Ishikawa (cell line): ENCODE measurements at regions not wholly inside any gene's neighbourhood (a gene's known extent, or its start where the extent isn't known, plus 50 kb on each side); places are given as distances from the start of the nearest gene placed in this dataset.

Experiments used
- CEBPB ChIP-seq: IDR thresholded peaks from 2 replicates; pipeline ENCODE4 v1.6.1; 2012
- CREB1 ChIP-seq: IDR thresholded peaks from 2 replicates; pipeline ENCODE4 v1.6.1; 2012; ENCODE audit warnings: low read depth
- EGR1 ChIP-seq: IDR thresholded peaks from 2 replicates; pipeline ENCODE4 v1.6.1; 2012
- EP300 ChIP-seq: IDR thresholded peaks from 2 replicates; pipeline ENCODE4 v1.6.1; 2012; ENCODE audit warnings: borderline replicate concordance
- FOXM1 ChIP-seq: IDR thresholded peaks from 2 replicates; pipeline ENCODE4 v1.6.1; 2012; ENCODE audit warnings: low read depth, borderline replicate concordance
- NFIC ChIP-seq: IDR thresholded peaks from 2 replicates; pipeline ENCODE4 v1.6.1; 2012
- RAD21 ChIP-seq: IDR thresholded peaks from 2 replicates; pipeline ENCODE4 v1.6.1; 2012; ENCODE audit warnings: low read depth
- TAF1 ChIP-seq: IDR thresholded peaks from 2 replicates; pipeline ENCODE4 v1.6.1; 2012; ENCODE audit warnings: low read depth, mild to moderate bottlenecking
- TCF12 ChIP-seq: IDR thresholded peaks from 2 replicates; pipeline ENCODE4 v1.6.1; 2012; ENCODE audit warnings: low read depth
- TEAD4 ChIP-seq: IDR thresholded peaks from 2 replicates; pipeline ENCODE4 v1.6.1; 2012
- YY1 ChIP-seq: IDR thresholded peaks from 2 replicates; pipeline ENCODE4 v1.6.1; 2012; ENCODE audit warnings: low read depth
- ZBTB7A ChIP-seq: IDR thresholded peaks from 2 replicates; pipeline ENCODE4 v1.6.1; 2012; ENCODE audit warnings: low read depth
- TF ChIP-seq, protein P1 (sequence below): IDR thresholded peaks from 2 replicates; pipeline ENCODE4 v1.6.1; 2012
- TF ChIP-seq, protein P2 (sequence below): IDR thresholded peaks from 2 replicates; pipeline ENCODE4 v1.6.1; 2012
- TF ChIP-seq, protein P3 (sequence below): IDR thresholded peaks from 2 replicates; pipeline ENCODE4 v1.6.1; 2012; ENCODE audit warnings: low read depth, mild to moderate bottlenecking

DNA sequence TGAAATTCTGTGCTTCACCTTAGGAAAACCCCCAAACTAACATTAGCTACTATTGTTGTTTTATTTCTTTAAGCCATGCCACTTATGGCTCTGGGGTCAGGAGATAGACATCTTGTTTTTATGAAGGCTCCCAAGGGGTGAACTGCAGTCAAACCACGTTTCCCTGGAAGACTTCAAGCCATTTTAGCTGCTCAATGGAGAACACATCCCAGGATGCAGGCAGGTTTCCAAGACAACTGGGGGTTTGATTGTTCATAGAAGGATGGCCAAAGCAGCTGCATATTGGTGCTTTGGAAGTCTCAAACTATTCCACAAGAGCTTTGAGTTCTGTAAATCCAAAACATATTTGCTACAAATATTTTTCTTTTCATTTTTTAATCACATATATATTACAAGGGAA lies 818.0 kb downstream of the MAFB start:
- TF ChIP-seq FOXM1, result no peak
- no peak for TF ChIP-seq RAD21
- no peak for TF ChIP-seq NFIC
- no peak for TF ChIP-seq EGR1
- no peak for TF ChIP-seq EP300
- TF ChIP-seq, protein P1, sequence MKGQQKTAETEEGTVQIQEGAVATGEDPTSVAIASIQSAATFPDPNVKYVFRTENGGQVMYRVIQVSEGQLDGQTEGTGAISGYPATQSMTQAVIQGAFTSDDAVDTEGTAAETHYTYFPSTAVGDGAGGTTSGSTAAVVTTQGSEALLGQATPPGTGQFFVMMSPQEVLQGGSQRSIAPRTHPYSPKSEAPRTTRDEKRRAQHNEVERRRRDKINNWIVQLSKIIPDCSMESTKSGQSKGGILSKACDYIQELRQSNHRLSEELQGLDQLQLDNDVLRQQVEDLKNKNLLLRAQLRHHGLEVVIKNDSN, result no peak
- no peak for TF ChIP-seq ZBTB7A

DNA sequence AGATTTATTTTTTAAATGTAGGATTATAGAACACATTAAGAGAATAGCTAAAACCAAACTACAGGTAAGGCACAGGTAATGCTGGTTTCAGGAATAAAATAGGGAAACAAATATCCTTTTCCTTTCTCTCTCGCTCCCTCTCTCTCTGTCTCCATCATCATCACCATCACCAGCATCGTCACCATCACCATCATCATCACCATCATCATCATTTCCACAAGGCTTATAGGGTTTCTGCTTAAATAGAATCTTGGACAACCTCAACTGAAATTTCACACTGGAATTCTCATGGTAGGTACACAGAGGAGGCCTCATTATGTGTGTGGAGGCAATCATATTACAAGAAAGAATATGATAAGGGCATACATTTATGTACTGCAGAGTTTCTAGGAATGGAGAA lies 823.6 kb downstream of the MAFB start:
- TF ChIP-seq CEBPB (no peak), CREB1 (no peak), RAD21 (no peak), EP300 (no peak)
- TF ChIP-seq, protein P2, sequence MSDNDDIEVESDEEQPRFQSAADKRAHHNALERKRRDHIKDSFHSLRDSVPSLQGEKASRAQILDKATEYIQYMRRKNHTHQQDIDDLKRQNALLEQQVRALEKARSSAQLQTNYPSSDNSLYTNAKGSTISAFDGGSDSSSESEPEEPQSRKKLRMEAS, result no peak

DNA sequence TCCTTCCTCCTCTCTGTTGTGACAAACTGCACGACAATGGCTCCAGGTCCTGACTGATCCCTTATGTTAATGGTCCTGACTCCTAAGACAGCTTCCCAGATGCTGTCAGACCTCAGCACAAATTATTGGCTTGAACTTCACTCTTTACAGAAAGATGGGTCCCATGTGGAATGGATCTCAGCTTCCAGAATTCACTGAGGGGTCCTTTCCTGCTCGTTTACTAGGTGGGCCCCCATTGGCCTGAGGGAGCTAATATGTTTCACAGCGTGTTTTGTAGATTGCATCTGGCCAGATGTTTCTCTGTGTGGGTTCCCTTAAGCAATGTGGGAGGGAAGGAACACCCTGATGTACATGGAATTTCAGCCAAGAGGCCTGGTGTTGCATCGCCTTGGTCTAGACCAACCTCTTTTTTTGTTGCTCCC lies 826.6 kb downstream of the MAFB start:
- TF ChIP-seq NFIC (no peak), EP300 (no peak), TAF1 (no peak), TCF12 (no peak), ZBTB7A (no peak), TEAD4 (no peak), FOXM1 (no peak), RAD21 (no peak), CEBPB (no peak), EGR1 (no peak), CREB1 (no peak)
- TF ChIP-seq, protein P2, result no peak
- TF ChIP-seq, protein P3, sequence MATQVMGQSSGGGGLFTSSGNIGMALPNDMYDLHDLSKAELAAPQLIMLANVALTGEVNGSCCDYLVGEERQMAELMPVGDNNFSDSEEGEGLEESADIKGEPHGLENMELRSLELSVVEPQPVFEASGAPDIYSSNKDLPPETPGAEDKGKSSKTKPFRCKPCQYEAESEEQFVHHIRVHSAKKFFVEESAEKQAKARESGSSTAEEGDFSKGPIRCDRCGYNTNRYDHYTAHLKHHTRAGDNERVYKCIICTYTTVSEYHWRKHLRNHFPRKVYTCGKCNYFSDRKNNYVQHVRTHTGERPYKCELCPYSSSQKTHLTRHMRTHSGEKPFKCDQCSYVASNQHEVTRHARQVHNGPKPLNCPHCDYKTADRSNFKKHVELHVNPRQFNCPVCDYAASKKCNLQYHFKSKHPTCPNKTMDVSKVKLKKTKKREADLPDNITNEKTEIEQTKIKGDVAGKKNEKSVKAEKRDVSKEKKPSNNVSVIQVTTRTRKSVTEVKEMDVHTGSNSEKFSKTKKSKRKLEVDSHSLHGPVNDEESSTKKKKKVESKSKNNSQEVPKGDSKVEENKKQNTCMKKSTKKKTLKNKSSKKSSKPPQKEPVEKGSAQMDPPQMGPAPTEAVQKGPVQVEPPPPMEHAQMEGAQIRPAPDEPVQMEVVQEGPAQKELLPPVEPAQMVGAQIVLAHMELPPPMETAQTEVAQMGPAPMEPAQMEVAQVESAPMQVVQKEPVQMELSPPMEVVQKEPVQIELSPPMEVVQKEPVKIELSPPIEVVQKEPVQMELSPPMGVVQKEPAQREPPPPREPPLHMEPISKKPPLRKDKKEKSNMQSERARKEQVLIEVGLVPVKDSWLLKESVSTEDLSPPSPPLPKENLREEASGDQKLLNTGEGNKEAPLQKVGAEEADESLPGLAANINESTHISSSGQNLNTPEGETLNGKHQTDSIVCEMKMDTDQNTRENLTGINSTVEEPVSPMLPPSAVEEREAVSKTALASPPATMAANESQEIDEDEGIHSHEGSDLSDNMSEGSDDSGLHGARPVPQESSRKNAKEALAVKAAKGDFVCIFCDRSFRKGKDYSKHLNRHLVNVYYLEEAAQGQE, result no peak

DNA sequence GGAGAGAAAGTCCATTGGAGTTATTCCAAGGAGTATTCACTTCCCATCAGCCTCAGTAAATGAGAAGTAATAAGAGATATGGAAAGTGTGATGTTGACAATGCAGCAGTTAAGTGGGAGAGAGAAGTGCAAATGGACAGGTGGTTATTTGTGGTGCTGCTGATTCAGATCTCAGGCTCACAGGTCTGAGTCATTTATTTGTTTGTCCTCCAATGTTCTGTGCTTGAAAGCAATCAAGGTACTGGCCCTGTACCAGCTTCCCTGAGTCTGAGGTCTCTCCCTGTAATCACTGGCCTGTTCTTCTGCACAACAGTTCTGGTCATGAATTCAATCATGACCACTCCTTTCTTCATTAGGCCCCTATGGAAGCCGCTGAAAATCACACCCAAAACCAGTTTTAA lies 827.7 kb downstream of the MAFB start:
- no peak for TF ChIP-seq EP300
- TF ChIP-seq NFIC, result no peak
- TF ChIP-seq TAF1, result no peak
- no peak for TF ChIP-seq CEBPB
- no peak for TF ChIP-seq EGR1
- TF ChIP-seq FOXM1, result no peak
- TF ChIP-seq, protein P1, result no peak
- TF ChIP-seq TEAD4, result no peak
- no peak for TF ChIP-seq TCF12

DNA sequence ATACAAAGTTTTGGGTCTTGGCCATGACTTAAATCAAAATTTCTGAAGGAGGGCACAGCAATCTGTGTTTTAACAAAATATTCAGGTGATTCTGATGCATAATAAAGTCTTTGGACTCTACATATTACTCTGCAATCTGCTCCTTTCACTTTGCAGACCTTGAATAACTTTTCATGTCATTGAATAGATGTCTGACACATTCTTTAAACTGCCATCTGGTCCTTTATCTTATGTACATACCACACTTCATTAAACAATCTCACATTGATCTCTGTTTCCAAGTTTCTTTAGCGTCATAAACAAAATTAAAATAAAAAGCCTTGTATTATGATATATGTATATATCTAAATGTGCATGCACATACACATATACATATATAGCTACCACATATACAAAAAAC lies 831.2 kb downstream of the MAFB start:
- TF ChIP-seq EP300, result no peak
- TF ChIP-seq CREB1, result no peak
- TF ChIP-seq, protein P3, result no peak
- TF ChIP-seq TAF1, result no peak
- TF ChIP-seq FOXM1, result no peak
- TF ChIP-seq CEBPB, result no peak
- TF ChIP-seq, protein P1, result no peak
- TF ChIP-seq TCF12, result no peak
- TF ChIP-seq EGR1, result no peak
- TF ChIP-seq NFIC, result no peak
- no peak for TF ChIP-seq RAD21
- TF ChIP-seq, protein P2, result no peak
- no peak for TF ChIP-seq YY1

DNA sequence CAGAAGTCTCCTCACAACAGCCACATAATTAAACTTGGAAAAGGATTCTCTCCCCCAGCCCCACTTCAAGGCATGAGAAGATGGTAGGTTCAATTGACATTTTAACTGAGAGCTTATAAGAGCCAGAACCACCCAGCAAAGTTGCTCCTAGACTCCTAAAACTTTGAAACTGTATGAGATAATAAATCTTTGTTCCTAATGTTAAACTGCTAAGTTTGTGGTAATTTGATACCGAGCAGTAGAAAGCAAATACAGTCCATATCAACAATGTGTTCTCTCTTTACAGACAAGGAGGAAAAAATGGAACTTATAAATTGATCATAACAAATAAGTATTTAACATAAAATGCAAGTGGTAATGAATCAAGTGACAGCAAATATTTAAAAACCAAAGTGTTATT lies 831.8 kb downstream of the MAFB start:
- TF ChIP-seq, protein P1, result no peak
- TF ChIP-seq EGR1, result no peak
- no peak for TF ChIP-seq CREB1
- TF ChIP-seq, protein P3, result no peak
- TF ChIP-seq ZBTB7A, result no peak
